ENCODE measurements at regions not wholly inside any gene's neighbourhood (a gene's known extent, or its start where the extent isn't known, plus 50 kb on each side); places are given as distances from the start of the nearest gene placed in this dataset.

GRCh38 chr5:175250426-175250825, 193.6 kb downstream of the DRD1 start:
- dilution Hi-C loops (cut with HindIII; ENCODE audit: low sequenced_read_pairs, unreplicated experiment) (no loop called here), intact Hi-C loops (cut with micrococcal nuclease) (no loop called here), in situ Hi-C loops (cut with MboI; ENCODE audit: low sequenced_read_pairs) (no loop called here)
- ATAC-seq (ENCODE audit: low read depth) (no peak), DNase-seq (no peak)
- H3K9ac ChIP-seq (ENCODE audit: low read depth, low read length), result no peak overlapping the region
- H3K4me1 ChIP-seq (ENCODE audit: control insufficient read depth, insufficient read depth, low read length), result peaks cover 9% of the 10 kb centered on the region
- H3K9me3 ChIP-seq (ENCODE audit: control insufficient read depth, insufficient read depth, low read length), result no peaks in the 10 kb centered on the region
- CTCF ChIA-PET, result no interaction called here
- no peak overlapping the region for H3K18ac ChIP-seq (ENCODE audit: low read depth, low read length)
- H3K23ac ChIP-seq (ENCODE audit: low read depth, low read length), result no peak overlapping the region
- H4K5ac ChIP-seq (ENCODE audit: low read depth, low read length), result no peak overlapping the region
- POLR2A ChIA-PET (ENCODE audit: unreplicated experiment), result no interaction called here
- peak overlapping the region; percentile 30; the same call in 1 of the 2 replicates for H2BK20ac ChIP-seq (ENCODE audit: low read depth, low read length)
- no peaks in the 10 kb centered on the region for H3K79me1 ChIP-seq (ENCODE audit: low read depth in 1 of 2, low read length in 2 of 2)
- no peak overlapping the region for H2BK5ac ChIP-seq (ENCODE audit: low read depth, low read length, poor library complexity, severe bottlenecking)
- H3K36me3 ChIP-seq (ENCODE audit: control insufficient read depth, insufficient read depth, low read length), result no peaks in the 10 kb centered on the region
- no peak overlapping the region for H3K14ac ChIP-seq (replicated peaks; ENCODE audit: low read depth, low read length)
- TF ChIP-seq NFE2L2 (IDR thresholded peaks at IDR 0.05; ENCODE audit: low read depth, low read length) (no peak), USF2 (IDR thresholded peaks at IDR 0.05; ENCODE audit: low read depth, low read length) (no peak), RAD21 (IDR thresholded peaks at IDR 0.05; ENCODE audit: low read length) (no peak), SMC3 (IDR thresholded peaks at IDR 0.05; ENCODE audit: low read depth, low read length) (no peak), POLR2A (IDR thresholded peaks at IDR 0.05; ENCODE audit: low read depth, low read length) (no peak), BHLHE40 (IDR thresholded peaks at IDR 0.05; ENCODE audit: low read depth, low read length) (no peak), MXI1 (IDR thresholded peaks at IDR 0.05; ENCODE audit: borderline replicate concordance, low read depth, low read length) (no peak), RCOR1 (IDR thresholded peaks at IDR 0.05; ENCODE audit: insufficient replicate concordance, low read length) (no peak), RFX5 (IDR thresholded peaks at IDR 0.05; ENCODE audit: low read depth, low read length) (no peak), MAZ (IDR thresholded peaks at IDR 0.05; ENCODE audit: borderline replicate concordance, low read depth, low read length) (no peak), MAFK (IDR thresholded peaks at IDR 0.05; ENCODE audit: low read depth, low read length) (no peak)
- TF ChIP-seq, protein P1, sequence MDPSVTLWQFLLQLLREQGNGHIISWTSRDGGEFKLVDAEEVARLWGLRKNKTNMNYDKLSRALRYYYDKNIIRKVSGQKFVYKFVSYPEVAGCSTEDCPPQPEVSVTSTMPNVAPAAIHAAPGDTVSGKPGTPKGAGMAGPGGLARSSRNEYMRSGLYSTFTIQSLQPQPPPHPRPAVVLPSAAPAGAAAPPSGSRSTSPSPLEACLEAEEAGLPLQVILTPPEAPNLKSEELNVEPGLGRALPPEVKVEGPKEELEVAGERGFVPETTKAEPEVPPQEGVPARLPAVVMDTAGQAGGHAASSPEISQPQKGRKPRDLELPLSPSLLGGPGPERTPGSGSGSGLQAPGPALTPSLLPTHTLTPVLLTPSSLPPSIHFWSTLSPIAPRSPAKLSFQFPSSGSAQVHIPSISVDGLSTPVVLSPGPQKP (IDR thresholded peaks at IDR 0.05; ENCODE audit: borderline replicate concordance, low read depth, low read length), result no peak
- no peaks in the 10 kb centered on the region for H3K27me3 ChIP-seq (ENCODE audit: control insufficient read depth, insufficient read depth, low read length)
- no peak overlapping the region for H4K91ac ChIP-seq (ENCODE audit: insufficient read depth, low read depth, low read length)
- H2AFZ ChIP-seq (replicated peaks; ENCODE audit: low read length, poor library complexity), result no peak overlapping the region
- H2AK9ac ChIP-seq (replicated peaks; ENCODE audit: low read depth, low read length, poor library complexity), result no peak overlapping the region
- no peak overlapping the region for H2BK15ac ChIP-seq (ENCODE audit: low read depth, low read length)
- BruUV-seq (replicated peaks), result no TSS peak
- H3K27ac ChIP-seq (ENCODE audit: insufficient read depth, low read length), result no peak overlapping the region
- no peak overlapping the region for H3K4me3 ChIP-seq (ENCODE audit: insufficient read depth, low read depth, low read length)
- no peak overlapping the region; the same call in 1 of the 2 replicates for H2BK120ac ChIP-seq (ENCODE audit: low read depth, low read length)
- no peak overlapping the region for H3K4ac ChIP-seq (ENCODE audit: low read depth, low read length)
- H2AK5ac ChIP-seq (ENCODE audit: low read depth, low read length), result no peak overlapping the region
- H3K9me1 ChIP-seq (ENCODE audit: insufficient read depth, low read length), result peaks cover 23% of the 10 kb centered on the region
- H4K20me1 ChIP-seq (ENCODE audit: insufficient read depth, low read length), result no peaks in the 10 kb centered on the region
- H4K8ac ChIP-seq (ENCODE audit: low read depth in 2 of 2, low read length in 2 of 2), result no peak overlapping the region
- no peak overlapping the region for H3K56ac ChIP-seq (ENCODE audit: extremely low read depth, insufficient read depth, low read length)
- no CpG with 5 or more reads among the region's 4 CpGs for WGBS, 2 experiments (ENCODE audit: extremely low coverage in 2 of 2, insufficient read length in 1 of 2)
- H3K4me2 ChIP-seq (ENCODE audit: low read depth, low read length), result no peak overlapping the region
